SHP77 treated with DMSO at 0.1 percent for 48 hours (cell line): ENCODE measurements at regions not wholly inside any gene's neighbourhood (a gene's known extent, or its start where the extent isn't known, plus 50 kb on each side); places are given as distances from the start of the nearest gene placed in this dataset.
"Not testable (repeated sequence)": the region's sequence is repeated elsewhere in the genome, so short reads cannot be mapped to it uniquely, and the experiment has no call there.

Experiments
- DNase-seq: peaks from one replicate; lab custom pipeline; 2025; lab: John Stamatoyannopoulos, UW

DNA sequence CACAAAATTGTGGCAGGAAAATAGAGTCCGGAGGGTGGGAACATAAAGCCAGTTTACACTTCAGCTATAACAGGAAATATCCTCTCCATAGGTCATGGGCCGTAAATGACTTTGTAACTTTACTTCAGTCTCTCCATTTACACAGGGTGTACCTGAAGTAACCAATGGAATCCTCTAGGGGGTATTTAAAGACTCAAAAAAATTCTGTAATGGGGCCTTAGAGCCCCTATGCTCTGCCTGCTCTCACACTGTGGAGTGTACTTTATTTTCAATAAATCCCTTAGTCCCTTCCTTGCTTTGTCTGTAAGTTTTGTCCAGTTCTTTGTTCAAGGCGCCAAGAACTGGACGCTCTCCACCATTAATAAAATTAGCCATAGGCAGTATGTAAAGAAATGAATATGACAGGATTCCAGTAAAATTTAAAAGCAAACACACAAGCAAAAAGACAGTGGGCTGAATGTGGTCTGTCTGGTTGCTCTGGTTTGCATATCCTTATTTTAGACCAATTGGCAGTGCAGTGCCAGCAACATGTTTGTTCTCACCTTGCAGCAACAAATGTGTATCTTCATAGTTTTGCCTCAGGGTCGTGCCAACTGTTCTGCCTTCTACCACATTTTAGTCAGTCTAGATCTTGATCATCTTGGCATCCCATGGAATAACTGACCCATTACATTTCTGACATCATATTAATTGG is 801.5 kb upstream of the SPRY2 start:
- DNase-seq, result no peak

DNA sequence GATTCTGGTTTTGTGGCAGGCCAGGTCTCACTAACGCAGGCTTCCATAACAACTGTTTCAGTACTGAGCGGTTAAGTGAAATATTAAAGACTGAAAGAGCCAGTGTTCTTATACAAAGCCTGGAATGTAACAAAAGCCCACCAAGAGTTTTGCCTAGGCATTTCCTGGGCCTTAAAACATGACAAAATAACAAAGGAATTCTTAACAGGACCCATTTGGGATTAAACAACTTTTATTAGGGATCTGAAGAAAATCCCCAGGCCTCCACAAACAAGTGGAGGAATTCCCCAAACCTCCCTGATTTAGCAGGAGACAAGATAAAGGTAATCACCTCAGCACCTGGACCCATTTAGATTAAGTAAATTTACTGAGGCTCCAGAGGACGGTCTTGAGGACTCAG is 799.7 kb upstream of the SPRY2 start:
- DNase-seq, result no peak

DNA sequence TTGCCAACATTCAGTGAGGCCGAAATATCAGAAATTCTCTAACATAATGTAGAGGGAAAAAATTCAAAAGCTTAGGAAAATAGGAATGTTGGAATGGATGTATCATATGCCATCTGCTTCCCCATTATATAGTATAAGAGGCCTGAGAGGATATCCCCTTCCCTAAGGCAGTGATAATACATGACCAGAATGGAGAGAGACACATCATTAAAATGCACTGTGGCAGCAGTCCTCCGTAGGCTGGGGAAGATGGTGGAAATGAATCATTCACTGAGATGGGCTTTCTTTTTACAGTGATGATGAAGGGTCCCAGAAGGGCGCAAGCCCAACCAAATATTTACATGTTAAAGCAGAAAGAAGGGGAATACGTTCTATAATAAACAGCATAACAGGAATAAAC is 799.1 kb upstream of the SPRY2 start:
- no peak for DNase-seq

DNA sequence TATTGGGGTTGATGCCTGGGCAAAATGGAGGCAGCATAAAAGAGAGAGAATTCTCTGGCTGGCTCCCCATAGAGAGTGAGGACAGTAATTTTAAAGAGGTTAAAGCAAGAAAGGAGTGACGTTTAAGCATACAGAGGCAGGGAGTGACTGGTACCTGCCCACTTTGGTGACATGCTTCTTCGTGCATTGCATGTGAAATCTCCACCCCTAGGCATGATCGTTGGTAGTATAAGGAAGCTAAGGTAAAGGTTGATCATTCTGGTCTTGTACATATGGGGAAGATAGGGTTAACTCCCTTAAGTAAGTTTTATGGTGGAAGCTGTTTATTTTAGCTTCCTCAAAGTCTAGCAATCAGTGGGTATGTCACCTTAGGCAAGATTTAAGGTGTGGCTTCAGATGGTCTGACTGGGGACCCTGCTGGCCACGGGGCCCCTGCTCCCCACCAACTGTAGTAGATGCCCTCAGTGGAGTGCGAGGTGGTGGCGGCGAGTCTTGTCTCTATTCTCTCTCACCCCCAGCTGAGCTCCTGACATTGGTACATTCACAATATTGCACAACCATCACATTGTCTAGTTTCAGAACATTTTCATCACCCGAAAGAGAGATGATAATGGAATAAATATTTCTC is 797.5 kb upstream of the SPRY2 start:
- no peak for DNase-seq

DNA sequence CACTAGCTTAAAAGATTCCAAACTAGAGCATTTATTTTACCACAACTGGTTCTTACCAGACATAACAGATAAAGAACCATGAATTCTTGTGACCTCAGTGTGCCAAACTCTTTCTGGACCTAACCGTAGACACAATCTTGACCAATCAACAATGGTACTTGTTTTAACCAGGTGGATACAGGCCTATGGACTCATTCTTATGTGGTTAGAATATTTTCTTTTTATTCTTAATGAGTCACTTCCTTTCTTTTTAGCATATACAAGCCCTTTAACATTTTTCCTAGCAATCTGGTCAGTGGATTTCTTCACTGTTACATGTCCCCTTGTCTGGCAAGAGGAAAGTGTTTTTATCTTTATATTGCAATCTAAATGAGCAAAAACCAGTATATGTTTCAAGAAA is 792.1 kb upstream of the SPRY2 start:
- DNase-seq, result no peak

DNA sequence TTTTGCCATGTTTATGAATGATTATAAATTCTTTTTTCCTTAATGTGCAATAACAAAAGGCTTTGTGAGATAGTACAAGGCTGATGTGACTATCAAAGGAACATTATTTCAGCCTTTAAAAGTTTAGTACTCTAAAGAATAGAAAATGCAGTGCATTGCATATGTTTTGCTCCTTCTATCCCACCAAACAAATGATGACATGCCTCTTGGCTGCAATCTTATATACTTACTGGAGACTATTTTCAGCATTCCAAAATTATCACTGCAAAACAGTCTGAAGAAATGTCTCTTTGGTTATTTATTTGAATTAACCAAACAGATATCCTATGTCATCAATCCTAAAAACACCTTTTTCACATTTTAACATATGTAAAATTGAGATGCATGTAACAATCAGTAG is 776.5 kb upstream of the SPRY2 start:
- DNase-seq, result no peak

DNA sequence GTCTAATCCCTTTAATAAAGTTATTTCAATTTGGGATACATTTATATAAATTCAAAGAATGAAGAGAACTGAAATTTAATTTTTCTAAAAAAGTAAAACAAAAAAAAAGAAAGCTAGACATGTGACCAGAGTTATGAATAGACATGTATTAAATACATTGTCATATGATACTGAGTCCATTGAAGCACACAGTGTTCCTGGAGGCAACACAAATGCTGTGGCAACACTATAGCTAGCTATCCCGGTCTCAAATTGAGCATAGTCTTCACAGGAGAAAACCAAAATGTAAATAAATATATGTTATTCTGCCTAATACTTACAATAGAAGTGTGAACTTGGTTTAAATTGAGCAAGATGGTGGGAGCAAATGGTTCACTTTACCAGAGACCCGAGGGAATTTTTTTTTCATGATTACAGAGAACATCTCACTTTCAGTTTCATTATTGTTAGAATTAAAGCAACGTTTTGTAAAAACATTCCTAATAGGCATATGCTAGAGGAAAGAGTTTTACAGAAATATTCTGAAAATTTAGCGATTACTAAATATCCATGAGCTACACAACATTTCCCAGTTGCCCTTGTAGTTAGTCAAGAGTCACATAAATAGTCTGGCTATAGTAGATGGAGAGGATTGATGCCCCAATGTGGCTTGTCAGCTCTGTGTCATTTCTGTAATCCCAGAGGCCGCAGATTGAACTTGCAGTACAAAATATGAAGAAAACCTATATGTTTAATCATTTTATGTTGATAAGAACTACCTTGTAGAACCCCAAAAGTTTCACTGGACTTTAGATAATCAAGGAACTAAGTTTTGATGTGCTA is 775.7 kb upstream of the SPRY2 start:
- no peak for DNase-seq

DNA sequence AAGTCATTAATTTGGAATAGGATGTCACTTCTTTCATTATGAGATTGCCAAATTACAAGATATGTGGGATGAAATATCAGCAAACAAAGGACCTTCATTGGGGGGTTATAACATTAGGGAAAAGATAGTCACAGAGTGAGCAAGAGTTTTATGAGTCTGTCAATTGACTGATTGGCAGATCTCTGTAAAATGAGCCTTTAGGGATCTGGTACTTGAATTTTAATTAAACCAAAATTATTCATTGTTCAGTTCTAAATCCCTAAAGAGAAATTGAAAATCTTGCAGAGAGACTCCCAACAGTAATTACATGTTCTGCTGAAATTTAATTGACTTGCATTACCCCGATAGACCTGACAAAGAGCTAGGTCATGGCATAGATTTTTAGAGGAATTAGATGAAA is 768.1 kb upstream of the SPRY2 start:
- no peak for DNase-seq

DNA sequence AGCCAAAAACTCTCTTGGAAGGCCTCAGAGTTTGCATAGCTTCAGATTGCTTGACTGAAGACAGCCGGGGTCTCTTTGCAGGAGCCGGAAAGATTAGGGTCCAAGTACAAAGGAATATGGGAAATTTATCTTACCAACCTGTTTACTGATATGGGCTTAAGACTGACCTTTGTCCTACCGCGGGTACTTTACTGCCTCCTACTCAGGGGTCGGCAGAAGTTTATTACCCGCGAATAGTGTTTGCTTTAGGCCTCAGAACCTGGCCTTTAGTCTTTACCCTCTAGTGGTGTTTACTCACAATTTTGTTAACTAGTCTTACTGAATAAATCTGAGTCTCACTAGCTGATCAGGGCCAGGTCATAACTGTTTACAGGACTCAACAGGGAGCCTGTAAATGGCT is 765.4 kb upstream of the SPRY2 start:
- DNase-seq, result no peak

DNA sequence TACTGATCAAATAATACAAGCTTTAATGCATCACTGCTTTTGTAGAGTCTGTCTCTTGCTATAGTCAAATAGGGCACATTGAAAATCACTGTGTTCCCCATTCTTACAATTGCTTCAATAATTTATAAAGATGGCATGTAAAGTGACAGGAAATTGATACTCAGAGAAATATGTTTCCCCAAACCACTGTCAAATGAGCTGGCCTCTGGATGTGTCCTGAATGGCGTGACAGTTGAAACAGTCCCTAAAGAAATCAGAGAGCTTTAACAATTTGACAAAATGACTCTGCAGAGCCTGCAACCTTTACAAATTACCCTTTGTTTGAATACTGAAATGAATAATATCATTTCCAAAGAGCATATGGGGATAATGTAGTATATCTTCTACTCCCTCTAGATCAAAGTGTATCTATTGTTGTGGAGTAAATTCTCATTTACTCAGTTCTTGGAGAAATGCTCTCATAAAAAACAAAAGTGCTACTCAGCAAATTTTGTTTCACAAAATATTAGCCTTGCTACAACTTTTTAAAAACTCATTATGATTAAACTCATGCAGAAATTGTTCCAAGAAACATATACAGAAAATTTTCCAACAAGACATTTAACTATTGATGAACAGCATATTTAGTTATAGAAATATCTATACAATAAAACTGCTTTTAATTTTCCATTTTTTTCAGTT is 763.2 kb upstream of the SPRY2 start:
- DNase-seq, result no peak

DNA sequence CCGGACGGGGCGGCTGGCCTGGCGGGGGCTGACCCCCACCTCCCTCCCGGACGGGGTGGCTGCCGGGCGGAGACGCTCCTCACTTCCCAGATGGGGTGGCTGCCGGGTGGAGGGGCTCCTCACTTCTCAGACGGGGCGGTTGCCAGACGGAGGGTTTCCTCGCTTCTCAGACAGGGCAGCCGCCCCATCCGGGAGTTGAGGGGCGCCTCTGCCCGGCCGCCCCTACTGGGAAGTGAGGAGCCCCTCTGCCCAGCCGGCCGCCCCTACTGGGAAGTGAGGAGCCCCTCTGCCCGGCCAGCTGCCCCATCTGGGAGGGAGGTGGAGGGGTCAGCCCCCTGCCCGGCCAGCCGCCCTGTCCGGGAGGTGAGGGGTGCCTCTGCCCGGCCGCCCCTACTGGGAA is 761.1 kb upstream of the SPRY2 start:
- DNase-seq, result not testable (repeated sequence)

DNA sequence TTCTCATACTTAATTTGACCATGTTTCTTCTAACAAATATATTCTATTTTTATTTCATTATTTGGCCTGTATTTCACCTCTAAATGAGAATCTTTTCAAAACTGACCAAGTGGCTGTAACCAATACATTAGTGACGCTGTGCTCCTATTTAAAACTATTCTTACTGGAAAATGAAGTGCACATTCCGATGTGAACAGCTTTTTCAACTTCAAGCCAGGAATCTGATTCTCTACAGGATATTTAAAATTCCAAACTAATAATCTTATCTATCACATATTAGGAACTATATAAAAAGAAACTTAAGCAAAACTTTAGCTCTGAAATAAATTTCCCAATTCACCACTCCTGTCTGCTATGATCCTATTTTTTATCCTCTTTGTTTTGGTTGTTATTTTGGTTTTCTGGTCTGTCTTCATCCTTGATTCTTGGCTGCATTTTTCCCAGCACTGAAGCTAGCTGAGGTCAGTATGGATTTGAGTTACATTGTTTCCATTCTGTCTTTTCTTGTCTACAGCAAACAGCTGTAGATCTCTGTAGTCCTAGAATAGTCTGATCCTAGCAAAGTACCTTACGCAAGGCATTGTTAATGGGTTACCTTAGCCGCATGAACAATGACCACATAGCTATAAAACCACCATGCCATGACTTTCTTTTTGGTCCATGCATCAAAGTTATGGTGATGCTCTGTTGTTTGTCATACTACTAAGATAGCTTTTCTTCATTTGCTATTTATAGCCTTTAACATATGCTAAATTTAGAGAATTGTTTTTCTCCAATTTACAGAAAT is 748.6 kb upstream of the SPRY2 start:
- DNase-seq, result no peak

DNA sequence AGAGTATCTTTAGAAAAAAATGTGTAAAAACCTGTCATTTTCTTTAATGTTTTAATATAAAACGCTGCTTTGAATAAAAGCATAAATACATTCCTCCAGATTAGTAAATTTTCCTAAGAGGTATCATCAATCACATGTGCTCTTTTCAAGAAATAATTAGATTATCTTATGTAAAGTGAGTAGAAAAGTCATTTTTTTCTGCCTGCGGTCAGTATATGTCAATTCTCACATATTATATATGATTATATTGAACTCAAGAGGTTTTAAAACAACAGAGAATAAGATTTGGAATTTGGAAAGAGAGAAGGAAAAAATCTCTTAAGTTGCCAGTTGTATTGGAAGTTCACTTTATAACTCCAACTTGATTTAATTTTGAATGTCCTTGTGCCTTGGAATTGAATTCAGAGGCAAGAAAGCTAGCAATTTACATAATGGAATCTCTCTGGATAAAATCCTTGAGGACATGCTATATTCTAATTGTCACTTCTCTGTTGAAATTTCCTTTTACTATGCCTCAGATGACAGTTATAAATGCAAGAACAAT is 740.1 kb upstream of the SPRY2 start:
- DNase-seq, result no peak

DNA sequence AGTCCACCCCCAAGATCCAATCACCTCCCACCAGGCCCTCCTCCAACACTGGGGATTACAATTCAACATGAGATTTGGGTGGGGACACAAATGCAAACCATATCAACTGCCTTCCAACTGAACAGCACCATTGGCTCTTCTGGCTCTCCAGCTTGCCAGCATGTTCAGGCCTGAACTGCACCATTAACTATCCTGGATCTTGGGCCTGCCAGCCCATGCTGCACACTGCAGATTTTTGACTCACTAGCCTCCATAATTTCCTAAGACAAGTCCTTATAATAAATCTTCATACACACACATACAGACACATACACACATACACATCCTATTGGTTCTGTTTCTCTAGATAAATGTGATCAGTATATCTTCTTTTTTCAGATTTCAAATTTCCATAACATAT is 737.1 kb upstream of the SPRY2 start:
- DNase-seq, result no peak

DNA sequence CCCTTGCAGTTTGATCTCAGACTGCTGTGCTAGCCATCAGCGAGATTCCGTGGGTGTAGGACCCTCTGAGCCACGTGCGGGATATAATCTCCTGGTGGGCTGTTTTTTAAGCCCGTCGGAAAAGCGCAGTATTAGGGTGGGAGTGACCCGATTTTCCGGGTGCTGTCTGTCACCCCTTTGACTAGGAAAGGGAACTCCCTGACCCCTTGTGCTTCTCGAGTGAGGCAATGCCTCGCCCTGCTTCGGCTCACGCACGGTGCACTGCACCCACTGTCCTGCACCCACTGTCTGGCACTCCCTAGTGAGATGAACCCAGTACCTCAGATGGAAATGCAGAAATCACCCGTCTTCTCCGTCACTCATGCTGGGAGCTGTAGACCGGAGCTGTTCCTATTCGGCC is 728.9 kb upstream of the SPRY2 start:
- not testable (repeated sequence) for DNase-seq

DNA sequence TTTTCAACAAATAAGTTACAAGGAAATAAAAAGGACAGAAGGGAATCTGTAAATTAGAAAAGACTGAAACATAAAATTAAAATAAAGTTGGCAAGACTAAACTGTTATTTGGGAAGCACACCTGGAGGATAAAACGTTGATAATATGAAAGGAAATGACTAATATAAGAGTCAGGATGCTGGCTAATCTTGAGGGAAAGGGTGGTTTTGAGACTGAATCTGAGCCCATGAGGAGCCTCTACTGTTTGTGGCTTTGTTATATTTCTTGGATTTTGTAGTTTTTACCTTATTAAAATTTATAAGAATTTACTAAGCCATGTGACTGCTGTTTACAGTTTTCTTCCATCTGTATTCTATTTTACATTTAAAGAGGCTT is 718.0 kb upstream of the SPRY2 start:
- DNase-seq, result no peak

DNA sequence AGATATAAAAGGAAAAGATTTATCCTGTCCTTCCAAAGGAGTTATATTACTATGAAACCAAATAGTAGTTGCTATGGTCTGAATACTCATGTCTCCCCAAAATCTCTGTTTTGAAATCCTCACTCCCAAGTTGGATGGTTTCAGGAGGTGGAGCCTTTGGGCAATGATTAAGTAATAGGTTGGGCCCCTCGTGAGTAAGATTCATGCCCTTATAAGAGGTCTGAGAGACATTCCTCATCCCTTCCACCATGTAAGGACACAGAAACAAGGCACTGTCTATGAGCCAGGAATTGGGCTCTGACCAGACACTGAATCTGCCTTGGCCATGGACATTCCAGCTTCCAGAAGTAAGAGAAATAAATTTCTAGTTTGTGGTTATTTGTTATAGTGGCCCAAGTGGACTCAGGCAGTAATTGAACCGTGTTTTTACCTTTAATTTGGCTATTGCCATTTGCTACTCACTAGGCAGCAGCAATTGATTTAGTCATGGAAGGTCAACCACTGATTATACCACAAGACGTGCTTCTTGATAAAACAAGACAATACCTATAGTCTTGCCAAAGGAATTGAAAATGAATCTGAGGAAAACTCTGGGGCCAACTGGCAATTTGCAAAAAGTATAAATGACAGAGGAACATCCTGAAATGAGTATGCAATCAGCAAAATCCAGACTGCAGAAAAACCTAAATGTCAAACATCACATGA is 717.4 kb upstream of the SPRY2 start:
- DNase-seq, result no peak

DNA sequence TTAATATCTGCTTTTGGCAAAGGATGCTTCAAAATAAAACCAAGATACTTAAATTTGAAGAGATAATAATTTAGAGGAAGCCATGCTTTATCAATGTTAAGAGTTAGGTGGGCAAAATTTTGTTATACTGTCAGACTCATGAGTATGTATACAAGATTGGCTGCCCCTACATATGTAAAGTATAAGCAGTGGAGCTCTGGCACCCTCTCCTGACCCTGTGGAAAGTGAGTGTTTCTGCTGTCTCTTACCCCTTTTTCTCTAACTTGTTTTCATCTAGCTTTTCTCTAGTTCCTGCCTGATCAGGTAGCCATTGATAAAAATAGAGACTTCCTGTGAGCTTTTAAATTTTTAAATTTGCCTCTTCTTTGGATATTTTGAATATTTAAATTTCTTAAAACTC is 710.9 kb upstream of the SPRY2 start:
- DNase-seq, result no peak

DNA sequence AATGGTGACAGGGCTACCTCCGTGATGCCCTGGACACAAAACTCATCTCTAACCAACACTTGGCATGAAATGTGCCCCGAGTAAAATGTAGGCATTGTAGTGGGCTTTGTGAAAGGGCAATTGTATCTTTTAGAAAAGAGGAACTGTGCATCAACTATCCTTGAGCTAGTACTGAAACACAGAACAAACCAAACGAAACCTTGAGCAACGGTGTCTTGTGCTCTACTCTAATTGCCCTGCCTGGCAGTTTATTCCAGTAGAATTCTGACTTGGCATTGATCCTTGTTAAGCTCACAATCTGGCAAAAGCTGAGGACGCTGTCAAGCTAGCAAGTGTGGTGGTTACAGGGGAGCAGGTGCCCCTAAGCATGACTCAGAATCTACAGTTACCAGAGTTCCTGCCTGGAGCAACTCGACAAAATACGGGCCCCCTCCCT is 707.1 kb upstream of the SPRY2 start:
- DNase-seq, result no peak

DNA sequence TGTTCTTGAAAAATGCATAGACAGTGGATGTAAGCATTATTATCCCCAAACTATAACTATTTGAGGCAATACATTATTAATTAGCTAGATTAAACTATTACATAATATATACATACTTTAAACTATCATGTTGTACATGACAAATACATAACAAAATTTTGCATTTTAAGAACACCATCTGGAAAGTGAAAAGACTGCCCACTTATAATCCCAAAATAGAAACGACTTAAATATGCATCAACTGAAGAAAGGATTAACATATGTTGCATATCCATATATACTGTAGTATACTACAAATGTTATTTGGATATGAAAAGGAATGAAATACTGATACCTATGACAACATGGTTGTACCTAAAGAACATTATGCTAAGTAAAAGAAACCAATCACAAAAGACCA is 700.8 kb upstream of the SPRY2 start:
- DNase-seq, result no peak

DNA sequence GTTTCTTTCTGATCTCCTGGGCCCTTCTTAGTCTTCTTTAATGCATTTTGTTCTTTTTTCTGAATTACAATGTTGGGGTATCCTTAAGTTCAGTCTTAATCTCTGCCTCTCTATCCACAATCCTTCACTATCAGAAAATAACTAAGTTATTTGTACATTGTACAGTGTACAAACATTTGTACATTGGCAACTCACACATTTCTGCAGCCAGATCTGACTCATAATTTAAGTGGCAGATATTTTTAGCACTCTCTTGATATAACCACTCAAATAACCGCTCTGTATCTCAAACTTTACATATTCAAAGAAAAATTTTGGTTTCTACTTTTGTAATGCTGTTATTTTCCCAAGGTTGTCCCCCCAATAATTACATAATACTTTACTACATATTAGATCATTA is 691.1 kb upstream of the SPRY2 start:
- no peak for DNase-seq
